ENCODE measurements at regions not wholly inside any gene's neighbourhood (a gene's known extent, or its start where the extent isn't known, plus 50 kb on each side); places are given as distances from the start of the nearest gene placed in this dataset.
A peak's percentile ranks its signal among the peaks of the same experiment; 100 is the strongest.
"Not testable (repeated sequence)": the region's sequence is repeated elsewhere in the genome, so short reads cannot be mapped to it uniquely, and the experiment has no call there.

GRCh38 chr10:5576780-5577624, 52.2 kb downstream of the CALML3 start:
- Histone ChIP-seq H3K4me3 (ENCODE audit: low read depth, low read length) (no peak overlapping the region), H3K27ac (no peak overlapping the region), H3K9ac (no peak overlapping the region), H3K4me2 (ENCODE audit: low read length) (no peak overlapping the region), H3K79me2 (no peaks in the 10 kb centered on the region), H2AFZ (no peak overlapping the region), H3K9me3 (ENCODE audit: control insufficient read depth, low read length) (no peaks in the 10 kb centered on the region), H3K27me3 (ENCODE audit: control insufficient read depth, insufficient read depth, low read length) (no peaks in the 10 kb centered on the region), H3K4me1 (no peaks in the 10 kb centered on the region), H3K36me3 (ENCODE audit: control insufficient read depth, insufficient read depth, low read length) (no peaks in the 10 kb centered on the region)
- TF ChIP-seq CTCF (IDR thresholded peaks at IDR 0.05), result no peak

GRCh38 chr10:5580038-5580428, 55.3 kb downstream of the CALML3 start:
- not testable (repeated sequence) for H2AFZ ChIP-seq; H3K4me1 ChIP-seq; H3K79me2 ChIP-seq; H3K9ac ChIP-seq; H3K27me3 ChIP-seq (ENCODE audit: control insufficient read depth, insufficient read depth, low read length); H3K27ac ChIP-seq; H3K9me3 ChIP-seq (ENCODE audit: control insufficient read depth, low read length); H3K36me3 ChIP-seq (ENCODE audit: control insufficient read depth, insufficient read depth, low read length); H3K4me3 ChIP-seq (ENCODE audit: low read depth, low read length); H3K4me2 ChIP-seq (ENCODE audit: low read length)

- H3K27ac ChIP-seq, result no peak overlapping the region
- H3K27me3 ChIP-seq (ENCODE audit: control insufficient read depth, insufficient read depth, low read length), result no peaks in the 10 kb centered on the region
- peaks cover 6% of the 10 kb centered on the region for H3K4me1 ChIP-seq
- no peak overlapping the region for H2AFZ ChIP-seq
- no peak overlapping the region for H3K9ac ChIP-seq
- no peak overlapping the region for H3K4me3 ChIP-seq (ENCODE audit: low read depth, low read length)
- no peak overlapping the region for H3K4me2 ChIP-seq (ENCODE audit: low read length)
- TF ChIP-seq CTCF (IDR thresholded peaks at IDR 0.05), result no peak
- no peaks in the 10 kb centered on the region for H3K79me2 ChIP-seq
- no peaks in the 10 kb centered on the region for H3K36me3 ChIP-seq (ENCODE audit: control insufficient read depth, insufficient read depth, low read length)
- H3K9me3 ChIP-seq (ENCODE audit: control insufficient read depth, low read length), result no peaks in the 10 kb centered on the region
These were observed 57.2 kb downstream of the CALML3 start for GRCh38 chr10:5581670-5582566.

GRCh38 chr10:5582736-5583135, 58.0 kb downstream of the CALML3 start:
- Histone ChIP-seq H3K79me2 (no peaks in the 10 kb centered on the region), H3K27ac (no peak overlapping the region), H3K27me3 (ENCODE audit: control insufficient read depth, insufficient read depth, low read length) (no peaks in the 10 kb centered on the region), H3K9ac (no peak overlapping the region), H3K4me1 (peaks cover 6% of the 10 kb centered on the region), H2AFZ (no peak overlapping the region), H3K36me3 (ENCODE audit: control insufficient read depth, insufficient read depth, low read length) (no peaks in the 10 kb centered on the region), H3K4me2 (ENCODE audit: low read length) (no peak overlapping the region), H3K4me3 (ENCODE audit: low read depth, low read length) (no peak overlapping the region), H3K9me3 (ENCODE audit: control insufficient read depth, low read length) (no peaks in the 10 kb centered on the region)
- TF ChIP-seq CTCF (IDR thresholded peaks at IDR 0.05), result no peak

- H3K9me3 ChIP-seq (ENCODE audit: control insufficient read depth, low read length), result no peaks in the 10 kb centered on the region
- no peak overlapping the region for H3K9ac ChIP-seq
- no peak overlapping the region for H3K4me2 ChIP-seq (ENCODE audit: low read length)
- H3K4me1 ChIP-seq, result peaks cover 6% of the 10 kb centered on the region
- no peaks in the 10 kb centered on the region for H3K79me2 ChIP-seq
- TF ChIP-seq CTCF (IDR thresholded peaks at IDR 0.05), result no peak
- no peak overlapping the region for H3K4me3 ChIP-seq (ENCODE audit: low read depth, low read length)
- no peaks in the 10 kb centered on the region for H3K36me3 ChIP-seq (ENCODE audit: control insufficient read depth, insufficient read depth, low read length)
- peak overlapping the region; percentile 18 for H2AFZ ChIP-seq
- no peaks in the 10 kb centered on the region for H3K27me3 ChIP-seq (ENCODE audit: control insufficient read depth, insufficient read depth, low read length)
- no peak overlapping the region for H3K27ac ChIP-seq
These were observed 58.9 kb downstream of the CALML3 start for GRCh38 chr10:5583525-5584175.
